C4-2B (cell line): ENCODE measurements at regions not wholly inside any gene's neighbourhood (a gene's known extent, or its start where the extent isn't known, plus 50 kb on each side); places are given as distances from the start of the nearest gene placed in this dataset.

ENCODE experiments used
- ZFX ChIP-seq: fragments of 450-650 bp; IDR thresholded peaks from 2 replicates; pipeline ENCODE4 v1.6.1; 2017
- TF ChIP-seq, protein P1 (sequence below): fragments of 450-650 bp; conservative IDR thresholded peaks from 2 replicates; pipeline ENCODE4 v1.5.1; 2017; ENCODE audit warnings: mild to moderate bottlenecking

DNA sequence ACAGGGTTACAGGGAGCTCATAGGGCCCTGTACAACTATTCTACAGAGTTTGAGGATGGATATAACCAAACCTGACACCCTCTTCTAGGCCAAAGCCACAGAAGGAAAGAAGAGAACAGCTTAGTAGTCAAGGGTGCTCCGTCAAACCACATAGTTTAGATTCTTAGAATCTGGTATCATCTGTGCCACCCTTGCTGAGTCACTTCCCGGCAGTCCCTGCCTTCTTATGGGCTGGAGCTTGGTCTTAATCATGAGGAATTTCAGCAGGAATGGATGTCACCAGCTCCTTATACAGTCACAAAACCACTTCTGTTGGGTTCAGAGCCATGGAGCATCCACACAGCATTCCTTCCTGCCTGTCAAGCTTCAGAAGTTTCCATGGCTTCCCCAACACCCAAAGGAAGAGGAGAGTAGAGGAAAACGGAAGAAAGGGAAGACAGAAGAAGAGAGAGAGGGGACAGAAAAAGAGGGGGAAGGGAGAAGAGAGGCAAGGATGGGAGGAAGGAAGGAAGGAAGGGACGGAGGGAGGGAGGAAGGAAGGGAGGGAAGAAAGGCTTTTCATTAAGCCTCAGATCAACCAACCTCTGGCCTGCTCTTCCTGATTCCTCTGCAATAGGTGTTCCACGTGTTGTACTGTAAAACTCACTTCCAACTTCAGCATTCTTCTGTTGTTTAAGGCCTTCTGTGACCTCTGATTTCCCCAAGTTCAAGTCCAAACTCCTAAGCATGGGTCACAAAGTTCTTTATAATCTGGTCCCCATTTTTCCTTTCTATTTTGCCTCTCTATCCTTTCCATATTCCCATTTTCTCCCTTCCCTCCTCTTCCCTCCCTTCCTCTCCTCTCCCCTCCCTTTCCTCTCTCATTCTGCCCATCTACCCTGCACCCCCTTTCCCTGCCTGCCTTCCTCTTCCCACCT is 246.1 kb upstream of the TNP1 start:
- TF ChIP-seq, protein P1, sequence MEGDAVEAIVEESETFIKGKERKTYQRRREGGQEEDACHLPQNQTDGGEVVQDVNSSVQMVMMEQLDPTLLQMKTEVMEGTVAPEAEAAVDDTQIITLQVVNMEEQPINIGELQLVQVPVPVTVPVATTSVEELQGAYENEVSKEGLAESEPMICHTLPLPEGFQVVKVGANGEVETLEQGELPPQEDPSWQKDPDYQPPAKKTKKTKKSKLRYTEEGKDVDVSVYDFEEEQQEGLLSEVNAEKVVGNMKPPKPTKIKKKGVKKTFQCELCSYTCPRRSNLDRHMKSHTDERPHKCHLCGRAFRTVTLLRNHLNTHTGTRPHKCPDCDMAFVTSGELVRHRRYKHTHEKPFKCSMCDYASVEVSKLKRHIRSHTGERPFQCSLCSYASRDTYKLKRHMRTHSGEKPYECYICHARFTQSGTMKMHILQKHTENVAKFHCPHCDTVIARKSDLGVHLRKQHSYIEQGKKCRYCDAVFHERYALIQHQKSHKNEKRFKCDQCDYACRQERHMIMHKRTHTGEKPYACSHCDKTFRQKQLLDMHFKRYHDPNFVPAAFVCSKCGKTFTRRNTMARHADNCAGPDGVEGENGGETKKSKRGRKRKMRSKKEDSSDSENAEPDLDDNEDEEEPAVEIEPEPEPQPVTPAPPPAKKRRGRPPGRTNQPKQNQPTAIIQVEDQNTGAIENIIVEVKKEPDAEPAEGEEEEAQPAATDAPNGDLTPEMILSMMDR = no peak
- no peak for TF ChIP-seq ZFX
